Stomach (tissue), 4 donors: ENCODE measurements at regions not wholly inside any gene's neighbourhood (a gene's known extent, or its start where the extent isn't known, plus 50 kb on each side); places are given as distances from the start of the nearest gene placed in this dataset.

Source experiments
- EP300 ChIP-seq: sonication (generic); formaldehyde crosslinking; IDR thresholded peaks from one replicate; pipeline ENCODE4 v1.6.1; 2017; ENCODE audit warnings: antibody characterized with exemption
- POLR2A ChIP-seq, 4 donors: fragments of 450-650 bp; IDR thresholded peaks; one replicate each; pipeline ENCODE4 v1.6.1; 2016; ENCODE audit warnings: antibody characterized with exemption in 4 of 4, control low read depth in 2 of 4, mild to moderate bottlenecking in 1 of 4, moderate library complexity in 1 of 4
- TF ChIP-seq, protein P1 (sequence below), 7 experiments: fragments of 450-650 bp in 4 of 7; fragments of 200-600 bp in 3 of 7; sonication (generic) in 3 of 7; IDR thresholded peaks; one replicate each; pipeline ENCODE4 v1.5.1; 2016 to 2019; ENCODE audit warnings: antibody characterized with exemption in 7 of 7, control low read depth in 2 of 7, mild to moderate bottlenecking in 1 of 7

DNA sequence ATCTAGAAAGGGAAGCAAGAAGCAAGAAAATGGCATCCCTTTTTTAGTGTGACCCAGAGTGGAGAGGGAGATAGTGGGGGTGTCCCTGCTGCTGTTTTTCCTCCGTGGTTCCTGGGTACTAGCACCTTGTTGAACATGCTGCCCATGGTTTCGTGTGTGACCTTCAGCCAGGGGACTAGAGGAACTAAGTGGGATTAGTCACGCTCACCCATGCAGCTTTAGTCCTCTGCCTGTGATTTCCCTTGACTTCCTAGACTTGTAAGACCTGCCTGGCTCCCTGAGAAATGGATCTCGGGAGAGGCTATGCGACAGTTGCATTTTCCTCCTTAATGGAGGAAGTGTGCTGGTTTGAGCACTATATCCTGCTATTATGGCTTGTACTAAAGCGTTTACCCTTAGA lies 471.4 kb downstream of the DCDC2C start:
- TF ChIP-seq, protein P1, sequence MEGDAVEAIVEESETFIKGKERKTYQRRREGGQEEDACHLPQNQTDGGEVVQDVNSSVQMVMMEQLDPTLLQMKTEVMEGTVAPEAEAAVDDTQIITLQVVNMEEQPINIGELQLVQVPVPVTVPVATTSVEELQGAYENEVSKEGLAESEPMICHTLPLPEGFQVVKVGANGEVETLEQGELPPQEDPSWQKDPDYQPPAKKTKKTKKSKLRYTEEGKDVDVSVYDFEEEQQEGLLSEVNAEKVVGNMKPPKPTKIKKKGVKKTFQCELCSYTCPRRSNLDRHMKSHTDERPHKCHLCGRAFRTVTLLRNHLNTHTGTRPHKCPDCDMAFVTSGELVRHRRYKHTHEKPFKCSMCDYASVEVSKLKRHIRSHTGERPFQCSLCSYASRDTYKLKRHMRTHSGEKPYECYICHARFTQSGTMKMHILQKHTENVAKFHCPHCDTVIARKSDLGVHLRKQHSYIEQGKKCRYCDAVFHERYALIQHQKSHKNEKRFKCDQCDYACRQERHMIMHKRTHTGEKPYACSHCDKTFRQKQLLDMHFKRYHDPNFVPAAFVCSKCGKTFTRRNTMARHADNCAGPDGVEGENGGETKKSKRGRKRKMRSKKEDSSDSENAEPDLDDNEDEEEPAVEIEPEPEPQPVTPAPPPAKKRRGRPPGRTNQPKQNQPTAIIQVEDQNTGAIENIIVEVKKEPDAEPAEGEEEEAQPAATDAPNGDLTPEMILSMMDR (IDR thresholded peaks at IDR 0.05), result no peak
- no peak for TF ChIP-seq POLR2A (IDR thresholded peaks at IDR 0.05)
- no peak for TF ChIP-seq EP300
